GM12891 (cell line): ENCODE measurements at regions not wholly inside any gene's neighbourhood (a gene's known extent, or its start where the extent isn't known, plus 50 kb on each side); places are given as distances from the start of the nearest gene placed in this dataset.

Experiments
- POLR2A ChIP-seq: IDR thresholded peaks from 2 replicates; pipeline ENCODE4 v1.6.1; 2011; ENCODE audit warnings: low read depth, low read length, control low read depth
- POLR2AphosphoS5 ChIP-seq: IDR thresholded peaks from 2 replicates; pipeline ENCODE4 v1.6.1; 2011; ENCODE audit warnings: low read depth, low read length, control low read depth

DNA sequence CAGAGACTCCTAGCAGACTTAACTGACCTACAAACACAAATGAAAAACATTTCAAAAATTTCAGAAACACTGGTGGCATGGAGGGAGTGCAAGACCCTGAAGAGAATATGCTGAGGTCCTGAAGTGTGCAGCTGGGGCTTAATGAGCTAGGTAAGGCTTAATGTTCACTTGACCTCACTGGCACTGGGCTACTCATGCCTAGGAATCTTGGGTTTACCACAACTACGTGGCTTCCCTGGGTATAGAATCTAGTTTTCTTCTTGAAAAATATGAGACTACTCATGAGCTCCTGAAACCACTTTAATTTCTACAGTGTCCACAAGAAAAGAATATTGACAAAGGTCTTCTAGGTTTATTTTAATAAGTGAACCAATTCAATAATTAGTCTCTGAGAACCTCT is 139.8 kb downstream of the HNMT start:
- TF ChIP-seq POLR2A (no peak), POLR2AphosphoS5 (no peak)
